ENCODE measurements at regions not wholly inside any gene's neighbourhood (a gene's known extent, or its start where the extent isn't known, plus 50 kb on each side); places are given as distances from the start of the nearest gene placed in this dataset.
A peak's percentile ranks its signal among the peaks of the same experiment; 100 is the strongest.

GRCh38 chr6:111987295-111987694, 66.6 kb upstream of the CCN6 start:
- DNase-seq: no peak

- no peak for DNase-seq
Measured at GRCh38 chr6:111988926-111989325, 65.0 kb upstream of the CCN6 start.

GRCh38 chr6:111989743-111990142, 64.2 kb upstream of the CCN6 start:
- no peak for DNase-seq

- DNase-seq: no peak
Measured at GRCh38 chr6:111990214-111990613, 63.7 kb upstream of the CCN6 start.

- peak; percentile 49 for DNase-seq
Measured at GRCh38 chr6:111992851-111993250, 61.1 kb upstream of the CCN6 start.

- no peak for DNase-seq
Measured at GRCh38 chr6:111993342-111993741, 60.6 kb upstream of the CCN6 start.

- DNase-seq: no peak
Measured at GRCh38 chr6:111994791-111995190, 59.1 kb upstream of the CCN6 start.

GRCh38 chr6:111995404-111995803, 58.5 kb upstream of the CCN6 start:
- DNase-seq: no peak

GRCh38 chr6:111996144-111996865, 57.6 kb upstream of the CCN6 start:
- DNase-seq: no peak

- DNase-seq: peak; percentile 69
Measured at GRCh38 chr6:111997078-111997852, 56.6 kb upstream of the CCN6 start.

GRCh38 chr6:111997853-111998208, 56.1 kb upstream of the CCN6 start:
- no peak for DNase-seq

- DNase-seq: no peak
Measured at GRCh38 chr6:112002307-112002706, 51.6 kb upstream of the CCN6 start.

Measured in T-helper 9 cell (primary cell).